GM18909 (cell line): ENCODE measurements at regions not wholly inside any gene's neighbourhood (a gene's known extent, or its start where the extent isn't known, plus 50 kb on each side); places are given as distances from the start of the nearest gene placed in this dataset.

Experiments
- ATAC-seq: cut with Tn5 transposase; IDR thresholded peaks from one replicate; pipeline ENCODE4 v1.9.1; 2021; ENCODE audit warnings: mild to moderate bottlenecking; ENCODE audit not compliant: unreplicated experiment, poor library complexity

- no peak for ATAC-seq
These were observed 151.8 kb upstream of the BTG1 start for GRCh38 chr12:92297405-92297804.

GRCh38 chr12:92295523-92295922 lies 149.9 kb upstream of the BTG1 start:
- ATAC-seq = no peak

- ATAC-seq = no peak
These were observed 149.2 kb upstream of the BTG1 start for GRCh38 chr12:92294676-92295440.

GRCh38 chr12:92292016-92292415 lies 146.4 kb upstream of the BTG1 start:
- ATAC-seq = no peak

- ATAC-seq = no peak
These were observed 145.2 kb upstream of the BTG1 start for GRCh38 chr12:92290886-92291285.

- ATAC-seq = no peak
These were observed 144.7 kb upstream of the BTG1 start for GRCh38 chr12:92290350-92290695.

GRCh38 chr12:92289629-92290349 lies 144.1 kb upstream of the BTG1 start:
- no peak for ATAC-seq

- no peak for ATAC-seq
These were observed 142.9 kb upstream of the BTG1 start for GRCh38 chr12:92288561-92288960.

GRCh38 chr12:92278378-92278828 lies 132.8 kb upstream of the BTG1 start:
- ATAC-seq = no peak

GRCh38 chr12:92277795-92278194 lies 132.1 kb upstream of the BTG1 start:
- ATAC-seq = no peak

- ATAC-seq = no peak
These were observed 130.6 kb upstream of the BTG1 start for GRCh38 chr12:92276276-92276675.

GRCh38 chr12:92275443-92276154 lies 130.0 kb upstream of the BTG1 start:
- ATAC-seq = no peak

GRCh38 chr12:92273076-92273475 lies 127.4 kb upstream of the BTG1 start:
- ATAC-seq = no peak

- ATAC-seq = no peak
These were observed 126.7 kb upstream of the BTG1 start for GRCh38 chr12:92272061-92272964.

GRCh38 chr12:92271341-92271740 lies 125.7 kb upstream of the BTG1 start:
- ATAC-seq = no peak

GRCh38 chr12:92270521-92270920 lies 124.9 kb upstream of the BTG1 start:
- no peak for ATAC-seq

- no peak for ATAC-seq
These were observed 123.3 kb upstream of the BTG1 start for GRCh38 chr12:92268946-92269345.

GRCh38 chr12:92261692-92262091 lies 116.0 kb upstream of the BTG1 start:
- ATAC-seq = no peak

GRCh38 chr12:92261071-92261470 lies 115.4 kb upstream of the BTG1 start:
- ATAC-seq = no peak

- no peak for ATAC-seq
These were observed 114.1 kb upstream of the BTG1 start for GRCh38 chr12:92259696-92260251.
